ENCODE measurements at regions not wholly inside any gene's neighbourhood (a gene's known extent, or its start where the extent isn't known, plus 50 kb on each side); places are given as distances from the start of the nearest gene placed in this dataset.

DNA sequence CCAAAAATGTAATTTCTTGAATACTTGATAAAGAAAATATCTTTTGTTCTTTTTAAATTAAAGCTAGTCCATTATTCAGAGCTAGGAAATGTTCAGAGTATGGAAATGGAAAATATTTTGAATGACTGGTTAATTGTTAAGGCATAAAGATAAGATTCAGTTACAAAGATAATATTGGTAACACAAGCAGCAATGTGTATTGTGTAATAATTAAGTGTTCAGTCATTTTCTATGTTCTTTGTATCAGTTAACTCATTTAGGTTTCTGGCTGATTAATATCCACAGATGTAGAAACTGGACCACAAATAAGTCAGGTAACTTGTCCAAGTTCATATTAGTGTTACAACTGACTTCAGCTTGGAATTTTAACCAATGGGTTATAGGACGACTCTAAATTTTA lies 442.2 kb upstream of the MANEA start:
- H3K27ac ChIP-seq, result no peak overlapping the region
- TF ChIP-seq, protein P1, sequence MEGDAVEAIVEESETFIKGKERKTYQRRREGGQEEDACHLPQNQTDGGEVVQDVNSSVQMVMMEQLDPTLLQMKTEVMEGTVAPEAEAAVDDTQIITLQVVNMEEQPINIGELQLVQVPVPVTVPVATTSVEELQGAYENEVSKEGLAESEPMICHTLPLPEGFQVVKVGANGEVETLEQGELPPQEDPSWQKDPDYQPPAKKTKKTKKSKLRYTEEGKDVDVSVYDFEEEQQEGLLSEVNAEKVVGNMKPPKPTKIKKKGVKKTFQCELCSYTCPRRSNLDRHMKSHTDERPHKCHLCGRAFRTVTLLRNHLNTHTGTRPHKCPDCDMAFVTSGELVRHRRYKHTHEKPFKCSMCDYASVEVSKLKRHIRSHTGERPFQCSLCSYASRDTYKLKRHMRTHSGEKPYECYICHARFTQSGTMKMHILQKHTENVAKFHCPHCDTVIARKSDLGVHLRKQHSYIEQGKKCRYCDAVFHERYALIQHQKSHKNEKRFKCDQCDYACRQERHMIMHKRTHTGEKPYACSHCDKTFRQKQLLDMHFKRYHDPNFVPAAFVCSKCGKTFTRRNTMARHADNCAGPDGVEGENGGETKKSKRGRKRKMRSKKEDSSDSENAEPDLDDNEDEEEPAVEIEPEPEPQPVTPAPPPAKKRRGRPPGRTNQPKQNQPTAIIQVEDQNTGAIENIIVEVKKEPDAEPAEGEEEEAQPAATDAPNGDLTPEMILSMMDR (IDR thresholded peaks at IDR 0.05), result no peak
- no peak for TF ChIP-seq ZFX (IDR thresholded peaks at IDR 0.05; ENCODE audit: borderline replicate concordance)

DNA sequence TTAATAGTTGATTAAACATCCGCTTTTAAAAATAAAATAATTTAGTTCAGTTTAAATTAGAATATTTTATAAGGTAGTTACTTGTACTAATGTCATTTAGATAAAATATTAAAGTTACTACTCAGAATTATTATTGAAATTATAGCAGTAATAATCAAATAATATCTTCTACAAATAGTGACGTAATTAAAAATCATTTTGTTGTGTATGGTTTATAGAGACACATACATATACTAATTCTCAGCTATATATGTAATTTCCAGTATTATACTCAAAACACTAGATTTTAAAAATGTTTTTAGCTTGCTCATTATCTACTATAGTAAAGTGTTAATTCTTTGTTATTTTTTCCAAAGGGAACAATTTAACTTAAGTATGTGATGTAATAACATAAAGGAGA lies 435.2 kb upstream of the MANEA start:
- no peak overlapping the region for H3K27ac ChIP-seq
- TF ChIP-seq, protein P1 (IDR thresholded peaks at IDR 0.05), result no peak
- TF ChIP-seq ZFX (IDR thresholded peaks at IDR 0.05; ENCODE audit: borderline replicate concordance), result no peak

DNA sequence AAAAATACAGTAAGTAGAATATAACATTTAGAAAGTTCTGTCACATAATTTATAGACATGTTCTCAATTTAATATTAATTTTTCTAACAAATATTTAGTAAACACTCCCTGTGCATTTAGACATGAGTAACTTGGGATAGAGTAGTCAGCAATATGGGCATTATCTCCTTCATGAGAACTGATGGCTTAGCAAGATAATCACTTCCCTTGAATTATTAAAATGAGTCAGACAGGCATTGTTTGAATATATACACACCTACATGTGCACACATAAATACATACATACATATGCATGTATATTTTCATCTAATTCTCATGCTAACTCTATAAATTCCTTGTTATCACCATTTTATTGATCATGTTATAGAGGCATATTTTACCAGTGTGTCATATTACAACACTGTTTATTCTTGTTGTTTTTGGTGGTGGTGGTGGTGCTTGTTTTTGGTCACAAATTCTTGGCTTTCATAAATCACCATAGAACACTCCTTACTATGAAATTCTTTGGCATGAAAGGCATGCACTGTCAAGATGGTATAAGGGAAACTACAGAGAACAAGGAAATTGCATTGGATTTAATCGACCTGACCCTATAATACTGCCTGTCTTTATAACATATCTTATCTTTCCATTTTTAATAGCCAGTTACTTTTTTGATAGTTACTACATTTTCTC lies 434.5 kb upstream of the MANEA start:
- TF ChIP-seq ZFX (IDR thresholded peaks at IDR 0.05; ENCODE audit: borderline replicate concordance), result no peak
- TF ChIP-seq, protein P1 (IDR thresholded peaks at IDR 0.05), result no peak
- H3K27ac ChIP-seq, result no peak overlapping the region

DNA sequence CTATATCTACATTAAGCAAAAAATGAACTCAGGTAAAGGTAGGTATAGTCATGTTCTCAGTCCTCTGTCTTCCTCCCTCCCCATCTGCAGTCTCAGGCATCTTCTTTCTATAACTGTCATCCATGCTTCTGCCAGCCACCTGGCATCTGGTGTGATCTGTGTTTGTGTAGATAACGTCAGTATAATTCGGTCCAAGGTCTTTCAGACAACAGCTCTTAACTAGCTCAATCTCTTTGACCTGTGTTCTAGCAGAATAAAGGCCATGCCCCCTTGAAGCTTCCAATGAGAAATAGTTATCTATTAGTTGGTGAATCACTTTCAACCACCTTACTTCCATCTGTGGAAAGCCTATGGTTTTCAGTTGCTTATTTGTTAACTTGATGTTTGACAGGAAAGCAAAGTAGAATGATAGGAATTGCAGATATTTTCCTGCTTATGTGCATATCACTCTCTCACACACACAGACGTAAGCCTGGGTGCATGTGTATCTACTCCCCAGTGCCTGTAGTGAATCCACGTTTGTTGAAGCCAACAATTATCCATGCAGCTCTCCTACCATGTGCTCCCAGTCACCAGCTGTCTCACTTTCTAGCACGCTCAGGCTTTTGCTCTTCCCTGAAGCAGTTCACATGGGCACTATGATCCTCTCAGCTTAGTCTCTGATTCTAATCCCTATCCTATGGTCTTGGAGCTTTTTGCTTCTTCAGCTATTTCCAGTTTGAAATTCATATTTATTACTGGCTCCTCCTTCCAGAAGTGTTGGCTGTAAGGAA lies 433.7 kb upstream of the MANEA start:
- TF ChIP-seq, protein P1 (IDR thresholded peaks at IDR 0.05), result no peak
- no peak for TF ChIP-seq ZFX (IDR thresholded peaks at IDR 0.05; ENCODE audit: borderline replicate concordance)
- no peak overlapping the region for H3K27ac ChIP-seq

DNA sequence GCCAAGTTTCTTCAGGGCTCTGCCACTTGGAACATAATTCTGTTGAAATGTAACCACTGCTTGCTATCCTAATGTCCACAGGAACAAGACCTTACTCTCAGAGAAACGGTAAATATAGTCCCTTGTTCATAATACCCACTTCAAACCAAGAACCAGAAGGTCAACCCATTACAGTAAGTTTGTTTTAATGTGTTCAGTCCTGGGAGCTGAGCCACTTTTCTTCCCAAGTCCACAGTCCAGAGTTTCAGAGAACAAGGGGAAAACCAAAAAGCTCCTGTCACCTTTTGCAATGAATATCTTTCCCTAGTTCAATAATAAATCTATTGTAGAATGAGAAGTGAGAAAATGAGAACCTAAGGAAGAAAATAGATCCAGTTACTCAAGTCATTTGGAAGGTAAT lies 431.9 kb upstream of the MANEA start:
- H3K27ac ChIP-seq, result no peak overlapping the region
- TF ChIP-seq, protein P1 (IDR thresholded peaks at IDR 0.05), result no peak
- TF ChIP-seq ZFX (IDR thresholded peaks at IDR 0.05; ENCODE audit: borderline replicate concordance), result no peak

DNA sequence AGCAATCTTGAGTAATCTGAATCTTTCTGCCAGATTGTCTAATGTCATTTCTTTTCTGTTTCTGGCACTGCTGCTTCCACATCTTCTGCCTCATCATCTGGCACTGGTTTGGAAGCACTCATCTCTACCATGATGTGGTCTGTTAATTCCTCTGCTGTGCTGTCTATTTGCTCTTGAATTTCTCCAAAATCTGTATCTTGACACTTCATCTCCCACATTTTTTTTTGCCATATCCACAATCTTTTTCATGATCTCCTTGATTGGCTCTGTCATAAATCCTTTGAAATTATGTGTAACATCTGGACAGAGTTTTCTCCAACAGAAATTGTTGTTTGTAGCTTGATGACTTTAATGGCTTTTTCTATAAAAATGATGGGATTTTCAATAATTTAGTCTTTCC lies 417.8 kb upstream of the MANEA start:
- TF ChIP-seq, protein P1 (IDR thresholded peaks at IDR 0.05), result no peak
- TF ChIP-seq ZFX (IDR thresholded peaks at IDR 0.05; ENCODE audit: borderline replicate concordance), result no peak
- H3K27ac ChIP-seq, result no peak overlapping the region

DNA sequence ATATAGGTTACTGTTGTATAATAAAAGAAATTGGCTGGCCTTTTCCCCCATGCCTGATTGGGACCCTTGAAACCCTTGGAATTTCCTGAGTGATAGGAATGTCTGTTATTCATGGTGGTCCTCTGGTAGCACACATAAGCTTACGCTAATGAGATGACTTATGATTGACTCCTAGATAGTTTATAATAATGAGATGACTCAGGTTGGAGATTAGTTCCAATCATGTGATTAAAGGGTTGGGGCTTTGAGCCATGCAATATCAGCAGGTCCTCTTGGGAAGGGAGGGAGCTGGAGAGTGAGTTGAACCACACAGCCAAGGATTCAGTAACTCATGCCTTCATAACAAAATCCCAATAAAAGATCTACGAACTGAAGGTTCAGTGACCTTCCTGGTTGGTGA lies 407.6 kb upstream of the MANEA start:
- no peak overlapping the region for H3K27ac ChIP-seq
- TF ChIP-seq, protein P1 (IDR thresholded peaks at IDR 0.05), result no peak
- TF ChIP-seq ZFX (IDR thresholded peaks at IDR 0.05; ENCODE audit: borderline replicate concordance), result no peak
